ENCODE measurements at regions not wholly inside any gene's neighbourhood (a gene's known extent, or its start where the extent isn't known, plus 50 kb on each side); places are given as distances from the start of the nearest gene placed in this dataset.
A peak's percentile ranks its signal among the peaks of the same experiment; 100 is the strongest.
"Not testable (repeated sequence)": the region's sequence is repeated elsewhere in the genome, so short reads cannot be mapped to it uniquely, and the experiment has no call there.

DNA sequence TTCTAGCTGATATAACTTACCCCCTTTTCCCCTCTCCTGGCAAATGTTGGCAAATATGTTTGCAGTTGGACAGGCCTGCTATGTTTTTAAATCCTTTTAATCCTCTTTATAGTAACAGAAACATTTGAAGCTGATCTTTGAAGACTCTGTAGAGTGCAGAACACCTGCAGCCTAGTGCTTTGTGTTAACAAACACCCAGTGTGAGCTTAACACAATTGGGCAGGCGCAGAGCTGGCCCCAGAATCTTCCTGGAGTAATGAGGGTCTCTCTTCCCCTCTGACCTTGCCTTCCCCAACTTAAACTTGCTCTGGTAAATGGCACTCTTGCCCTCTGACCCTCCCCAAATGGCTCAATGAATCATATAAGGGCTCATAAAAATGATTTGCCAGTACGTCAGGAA is 247.9 kb upstream of the LYPLAL1 start:
- DNase-seq = peak; percentile 42
- Histone ChIP-seq H3K4me3 (ENCODE audit: low read depth, low read length) (no peak overlapping the region), H3K36me3 (no peaks in the 10 kb centered on the region), H3K27me3 (ENCODE audit: insufficient read depth, low read depth, severe bottlenecking) (no peaks in the 10 kb centered on the region), H3K27ac (peak overlapping the region; percentile 57), H3K9me3 (ENCODE audit: severe bottlenecking) (no peaks in the 10 kb centered on the region)
- TF ChIP-seq, protein P1, sequence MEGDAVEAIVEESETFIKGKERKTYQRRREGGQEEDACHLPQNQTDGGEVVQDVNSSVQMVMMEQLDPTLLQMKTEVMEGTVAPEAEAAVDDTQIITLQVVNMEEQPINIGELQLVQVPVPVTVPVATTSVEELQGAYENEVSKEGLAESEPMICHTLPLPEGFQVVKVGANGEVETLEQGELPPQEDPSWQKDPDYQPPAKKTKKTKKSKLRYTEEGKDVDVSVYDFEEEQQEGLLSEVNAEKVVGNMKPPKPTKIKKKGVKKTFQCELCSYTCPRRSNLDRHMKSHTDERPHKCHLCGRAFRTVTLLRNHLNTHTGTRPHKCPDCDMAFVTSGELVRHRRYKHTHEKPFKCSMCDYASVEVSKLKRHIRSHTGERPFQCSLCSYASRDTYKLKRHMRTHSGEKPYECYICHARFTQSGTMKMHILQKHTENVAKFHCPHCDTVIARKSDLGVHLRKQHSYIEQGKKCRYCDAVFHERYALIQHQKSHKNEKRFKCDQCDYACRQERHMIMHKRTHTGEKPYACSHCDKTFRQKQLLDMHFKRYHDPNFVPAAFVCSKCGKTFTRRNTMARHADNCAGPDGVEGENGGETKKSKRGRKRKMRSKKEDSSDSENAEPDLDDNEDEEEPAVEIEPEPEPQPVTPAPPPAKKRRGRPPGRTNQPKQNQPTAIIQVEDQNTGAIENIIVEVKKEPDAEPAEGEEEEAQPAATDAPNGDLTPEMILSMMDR (IDR thresholded peaks at IDR 0.05; ENCODE audit: low read depth, low read length) = no peak

DNA sequence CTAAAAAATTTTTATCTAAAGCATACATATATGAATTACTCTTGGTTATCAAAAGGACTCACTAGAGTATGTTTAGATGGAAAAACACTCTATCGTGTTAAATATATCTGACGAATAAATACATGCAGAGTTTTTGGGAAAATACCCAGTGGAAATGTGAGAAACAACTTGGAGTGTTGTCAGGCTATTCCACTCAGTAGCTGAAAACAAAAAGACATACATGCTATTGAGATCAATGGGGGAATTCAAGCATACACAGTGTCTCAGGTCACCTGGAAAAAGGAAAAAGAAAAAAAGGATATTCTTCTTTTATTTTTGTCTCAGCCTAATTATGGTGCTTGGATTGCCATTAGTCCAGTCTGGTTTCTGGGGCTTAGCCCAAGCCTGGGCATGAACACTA is 247.0 kb upstream of the LYPLAL1 start:
- TF ChIP-seq, protein P1 (IDR thresholded peaks at IDR 0.05; ENCODE audit: low read depth, low read length) = no peak
- Histone ChIP-seq H3K27ac (no peak overlapping the region; the same call in 1 of the 2 replicates), H3K9me3 (ENCODE audit: severe bottlenecking) (no peaks in the 10 kb centered on the region), H3K4me3 (ENCODE audit: low read depth, low read length) (no peak overlapping the region), H3K27me3 (ENCODE audit: insufficient read depth, low read depth, severe bottlenecking) (no peaks in the 10 kb centered on the region), H3K36me3 (no peaks in the 10 kb centered on the region)
- no peak for DNase-seq

DNA sequence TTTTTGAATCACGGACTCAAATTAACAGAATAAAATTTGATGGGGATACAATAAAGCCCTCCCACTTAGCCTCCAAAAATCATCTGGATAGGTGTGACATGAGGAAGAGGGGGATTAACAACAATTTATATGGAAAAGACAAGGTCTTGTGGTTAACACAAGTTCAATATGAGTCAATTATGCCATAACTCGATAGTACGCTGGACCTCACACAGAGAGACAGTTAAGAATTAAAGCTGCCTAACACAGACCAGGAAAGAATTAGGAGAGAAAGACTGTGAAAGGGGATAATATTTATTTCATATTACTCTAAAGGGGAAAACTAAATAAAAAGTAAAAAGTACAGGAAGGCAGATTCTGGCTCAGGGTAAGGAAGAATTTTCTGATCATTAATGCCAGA is 243.7 kb upstream of the LYPLAL1 start:
- TF ChIP-seq, protein P1 (IDR thresholded peaks at IDR 0.05; ENCODE audit: low read depth, low read length) = no peak
- H3K9me3 ChIP-seq (ENCODE audit: severe bottlenecking) = no peaks in the 10 kb centered on the region
- H3K27me3 ChIP-seq (ENCODE audit: insufficient read depth, low read depth, severe bottlenecking) = no peaks in the 10 kb centered on the region
- H3K27ac ChIP-seq = no peak overlapping the region
- H3K4me3 ChIP-seq (ENCODE audit: low read depth, low read length) = no peak overlapping the region
- no peak for DNase-seq
- no peaks in the 10 kb centered on the region for H3K36me3 ChIP-seq

DNA sequence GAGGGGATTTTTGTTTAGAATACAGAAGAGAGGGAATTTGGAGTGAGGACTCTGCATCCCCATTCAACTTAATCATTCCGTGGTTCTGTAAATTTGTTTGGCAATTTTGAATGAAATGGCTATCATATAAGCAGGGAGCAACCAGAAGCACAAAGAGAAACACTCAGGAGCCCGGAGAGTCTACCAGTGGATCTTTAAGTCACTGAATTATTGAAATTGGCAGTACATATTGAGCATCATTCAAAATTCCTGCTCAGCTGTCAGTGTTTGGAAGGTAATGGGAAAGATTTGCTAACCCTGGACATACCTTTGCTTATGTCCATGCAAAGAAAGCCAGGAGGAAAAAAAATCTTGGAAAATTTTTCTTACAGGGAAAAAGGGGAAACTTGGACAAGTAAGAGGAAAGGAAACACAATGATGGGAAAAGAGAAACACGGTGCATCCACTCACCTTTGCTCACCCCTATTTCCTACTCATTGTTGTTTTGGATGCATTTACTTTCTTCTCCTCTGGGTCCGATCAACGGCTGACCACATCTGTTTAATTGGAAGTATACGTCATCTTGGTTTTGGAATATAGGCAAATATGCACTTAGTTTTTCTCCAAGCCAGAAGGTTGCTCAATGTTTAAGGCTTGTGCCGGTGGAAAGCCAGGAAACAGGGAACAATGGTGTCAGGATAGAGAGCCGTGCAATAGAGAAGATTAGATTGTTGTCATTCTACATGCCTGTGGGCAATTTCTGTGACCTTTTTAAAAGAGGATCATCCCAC is 243.0 kb upstream of the LYPLAL1 start:
- H3K27me3 ChIP-seq (ENCODE audit: insufficient read depth, low read depth, severe bottlenecking) = no peaks in the 10 kb centered on the region
- TF ChIP-seq, protein P1 (IDR thresholded peaks at IDR 0.05; ENCODE audit: low read depth, low read length) = no peak
- H3K9me3 ChIP-seq (ENCODE audit: severe bottlenecking) = no peaks in the 10 kb centered on the region
- no peak overlapping the region for H3K4me3 ChIP-seq (ENCODE audit: low read depth, low read length)
- no peaks in the 10 kb centered on the region for H3K36me3 ChIP-seq
- DNase-seq = no peak
- no peak overlapping the region for H3K27ac ChIP-seq

DNA sequence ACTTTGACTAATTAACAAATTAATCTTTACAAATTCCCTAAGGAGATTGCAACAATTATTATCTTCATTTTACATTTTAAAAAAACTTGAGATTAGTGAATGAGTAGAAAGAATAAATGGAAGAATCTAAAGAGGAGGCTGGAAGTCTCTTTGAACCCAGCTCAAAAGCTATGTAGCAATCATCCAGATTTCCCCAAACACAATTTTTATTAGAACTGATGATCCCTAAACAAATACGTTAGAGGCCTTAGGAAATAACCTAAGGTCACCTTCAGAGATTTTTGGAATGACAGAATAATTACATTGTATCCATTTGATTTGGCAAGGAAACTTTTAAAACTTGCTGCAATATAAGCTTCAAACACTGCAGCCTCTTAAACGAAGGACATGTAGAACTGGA is 242.4 kb upstream of the LYPLAL1 start:
- no peak overlapping the region for H3K27ac ChIP-seq
- no peaks in the 10 kb centered on the region for H3K36me3 ChIP-seq
- no peaks in the 10 kb centered on the region for H3K27me3 ChIP-seq (ENCODE audit: insufficient read depth, low read depth, severe bottlenecking)
- H3K9me3 ChIP-seq (ENCODE audit: severe bottlenecking) = no peaks in the 10 kb centered on the region
- DNase-seq = no peak
- H3K4me3 ChIP-seq (ENCODE audit: low read depth, low read length) = no peak overlapping the region
- TF ChIP-seq, protein P1 (IDR thresholded peaks at IDR 0.05; ENCODE audit: low read depth, low read length) = no peak

DNA sequence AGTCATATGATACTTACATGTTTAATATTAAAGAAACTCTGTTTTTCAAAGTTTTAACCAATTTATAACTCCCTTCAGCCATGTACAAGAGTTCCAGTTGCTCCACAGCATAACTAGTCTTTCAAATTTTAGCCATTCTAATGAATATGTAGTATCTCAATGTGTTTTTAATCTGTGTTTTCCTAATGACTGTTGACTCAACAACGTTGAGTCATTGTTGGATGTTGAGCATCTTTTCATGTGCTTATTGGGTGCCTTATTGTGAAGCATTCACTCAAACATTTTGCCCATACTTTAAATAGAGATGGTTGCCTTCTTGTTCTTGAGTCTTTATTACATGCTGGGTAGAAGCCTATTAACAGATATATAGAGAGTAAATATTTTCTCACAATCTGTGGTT is 240.2 kb upstream of the LYPLAL1 start:
- Histone ChIP-seq H3K4me3 (ENCODE audit: low read depth, low read length) (no peak overlapping the region), H3K27me3 (ENCODE audit: insufficient read depth, low read depth, severe bottlenecking) (no peaks in the 10 kb centered on the region), H3K36me3 (no peaks in the 10 kb centered on the region), H3K9me3 (ENCODE audit: severe bottlenecking) (no peaks in the 10 kb centered on the region), H3K27ac (no peak overlapping the region)
- no peak for DNase-seq
- TF ChIP-seq, protein P1 (IDR thresholded peaks at IDR 0.05; ENCODE audit: low read depth, low read length) = no peak

DNA sequence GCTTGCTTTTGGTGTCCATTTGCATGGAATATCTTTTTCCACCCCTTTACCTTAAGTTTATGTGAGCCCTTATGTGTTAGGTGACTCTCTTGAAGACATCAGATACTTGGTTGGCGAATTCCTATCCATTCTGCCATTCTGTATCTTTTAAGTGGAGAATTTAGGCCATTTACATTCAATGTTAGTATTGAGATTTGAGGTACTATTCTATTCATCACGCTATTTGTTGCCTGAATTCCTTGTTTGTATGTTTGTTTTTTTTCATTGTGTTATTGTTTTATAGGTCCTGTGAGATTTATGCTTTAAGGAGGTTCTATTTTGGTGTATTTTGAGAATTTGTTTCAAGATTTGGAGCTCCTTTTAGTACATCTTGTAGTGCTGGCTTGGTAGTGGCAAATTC is 238.3 kb upstream of the LYPLAL1 start:
- H3K36me3 ChIP-seq; DNase-seq; H3K9me3 ChIP-seq (ENCODE audit: severe bottlenecking); H3K27ac ChIP-seq; H3K4me3 ChIP-seq (ENCODE audit: low read depth, low read length); H3K27me3 ChIP-seq (ENCODE audit: insufficient read depth, low read depth, severe bottlenecking): not testable (repeated sequence)
